ENCODE measurements at regions not wholly inside any gene's neighbourhood (a gene's known extent, or its start where the extent isn't known, plus 50 kb on each side); places are given as distances from the start of the nearest gene placed in this dataset.

DNA sequence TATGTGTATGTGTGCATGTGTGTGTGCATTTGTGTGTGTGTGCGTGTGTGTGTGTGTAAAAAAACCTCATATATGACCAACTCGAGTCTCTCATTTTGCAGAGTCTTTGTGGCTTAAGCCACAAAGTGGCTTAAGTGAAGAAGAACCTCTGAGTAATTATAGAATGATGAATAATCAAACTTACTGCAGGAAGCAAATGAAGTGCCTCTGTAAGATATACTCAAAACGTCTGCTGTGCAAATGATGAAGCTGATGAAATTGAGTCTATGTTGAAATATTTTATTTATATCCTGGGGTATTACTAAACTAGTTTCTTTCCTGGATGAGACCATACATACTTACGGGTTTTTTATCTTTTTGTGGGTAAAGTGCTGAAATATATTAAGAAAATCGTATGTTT, 1198.7 kb downstream of the PCDH7 start:
- TF ChIP-seq, protein P1, sequence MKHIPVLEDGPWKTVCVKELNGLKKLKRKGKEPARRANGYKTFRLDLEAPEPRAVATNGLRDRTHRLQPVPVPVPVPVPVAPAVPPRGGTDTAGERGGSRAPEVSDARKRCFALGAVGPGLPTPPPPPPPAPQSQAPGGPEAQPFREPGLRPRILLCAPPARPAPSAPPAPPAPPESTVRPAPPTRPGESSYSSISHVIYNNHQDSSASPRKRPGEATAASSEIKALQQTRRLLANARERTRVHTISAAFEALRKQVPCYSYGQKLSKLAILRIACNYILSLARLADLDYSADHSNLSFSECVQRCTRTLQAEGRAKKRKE (CRISPR knock-in tag; IDR thresholded peaks at IDR 0.05; ENCODE audit: low read depth): no peak
- TF ChIP-seq CBX8 (IDR thresholded peaks at IDR 0.05) (no peak), POLR2A (IDR thresholded peaks at IDR 0.05; ENCODE audit: low read length) (no peak), RNF2 (IDR thresholded peaks at IDR 0.05; ENCODE audit: borderline replicate concordance, low read depth) (no peak), NPAS2 (CRISPR knock-in tag; IDR thresholded peaks at IDR 0.05; ENCODE audit: borderline replicate concordance) (no peak), HOXA7 (CRISPR knock-in tag; IDR thresholded peaks at IDR 0.05) (no peak), FOSB (CRISPR knock-in tag; IDR thresholded peaks at IDR 0.05) (no peak), MYC (IDR thresholded peaks at IDR 0.05; ENCODE audit: borderline replicate concordance, low read length) (no peak), TP53 (CRISPR knock-in tag; IDR thresholded peaks at IDR 0.05) (no peak)
- TF ChIP-seq, protein P2, sequence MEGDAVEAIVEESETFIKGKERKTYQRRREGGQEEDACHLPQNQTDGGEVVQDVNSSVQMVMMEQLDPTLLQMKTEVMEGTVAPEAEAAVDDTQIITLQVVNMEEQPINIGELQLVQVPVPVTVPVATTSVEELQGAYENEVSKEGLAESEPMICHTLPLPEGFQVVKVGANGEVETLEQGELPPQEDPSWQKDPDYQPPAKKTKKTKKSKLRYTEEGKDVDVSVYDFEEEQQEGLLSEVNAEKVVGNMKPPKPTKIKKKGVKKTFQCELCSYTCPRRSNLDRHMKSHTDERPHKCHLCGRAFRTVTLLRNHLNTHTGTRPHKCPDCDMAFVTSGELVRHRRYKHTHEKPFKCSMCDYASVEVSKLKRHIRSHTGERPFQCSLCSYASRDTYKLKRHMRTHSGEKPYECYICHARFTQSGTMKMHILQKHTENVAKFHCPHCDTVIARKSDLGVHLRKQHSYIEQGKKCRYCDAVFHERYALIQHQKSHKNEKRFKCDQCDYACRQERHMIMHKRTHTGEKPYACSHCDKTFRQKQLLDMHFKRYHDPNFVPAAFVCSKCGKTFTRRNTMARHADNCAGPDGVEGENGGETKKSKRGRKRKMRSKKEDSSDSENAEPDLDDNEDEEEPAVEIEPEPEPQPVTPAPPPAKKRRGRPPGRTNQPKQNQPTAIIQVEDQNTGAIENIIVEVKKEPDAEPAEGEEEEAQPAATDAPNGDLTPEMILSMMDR (IDR thresholded peaks at IDR 0.05): no peak
